SKM-1 (cell line): ENCODE measurements at regions not wholly inside any gene's neighbourhood (a gene's known extent, or its start where the extent isn't known, plus 50 kb on each side); places are given as distances from the start of the nearest gene placed in this dataset.
"Not testable (repeated sequence)": the region's sequence is repeated elsewhere in the genome, so short reads cannot be mapped to it uniquely, and the experiment has no call there.

Source experiments
- DNase-seq: peaks from one replicate; lab custom pipeline; 2025; ENCODE audit not compliant: unreplicated experiment; lab: John Stamatoyannopoulos, UW

DNA sequence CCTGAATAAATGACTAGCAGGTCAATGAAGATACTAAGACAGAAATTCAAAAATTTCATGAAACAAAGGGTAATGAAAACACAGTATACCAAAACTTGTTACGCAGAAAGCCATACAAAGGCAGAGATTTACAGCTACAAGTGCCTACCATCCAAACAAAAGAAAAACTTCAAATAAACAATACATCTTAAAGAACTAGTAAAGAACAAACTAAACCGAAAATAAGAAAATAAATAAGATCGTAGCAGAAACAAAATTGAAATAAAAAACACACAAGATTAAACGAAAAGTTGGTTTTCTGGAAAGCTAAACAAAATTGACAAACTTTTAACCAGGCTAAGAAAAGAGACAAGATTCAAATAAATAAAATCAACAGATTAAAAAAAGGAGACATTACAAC is 51.5 kb downstream of the VPREB1 start:
- not testable (repeated sequence) for DNase-seq

DNA sequence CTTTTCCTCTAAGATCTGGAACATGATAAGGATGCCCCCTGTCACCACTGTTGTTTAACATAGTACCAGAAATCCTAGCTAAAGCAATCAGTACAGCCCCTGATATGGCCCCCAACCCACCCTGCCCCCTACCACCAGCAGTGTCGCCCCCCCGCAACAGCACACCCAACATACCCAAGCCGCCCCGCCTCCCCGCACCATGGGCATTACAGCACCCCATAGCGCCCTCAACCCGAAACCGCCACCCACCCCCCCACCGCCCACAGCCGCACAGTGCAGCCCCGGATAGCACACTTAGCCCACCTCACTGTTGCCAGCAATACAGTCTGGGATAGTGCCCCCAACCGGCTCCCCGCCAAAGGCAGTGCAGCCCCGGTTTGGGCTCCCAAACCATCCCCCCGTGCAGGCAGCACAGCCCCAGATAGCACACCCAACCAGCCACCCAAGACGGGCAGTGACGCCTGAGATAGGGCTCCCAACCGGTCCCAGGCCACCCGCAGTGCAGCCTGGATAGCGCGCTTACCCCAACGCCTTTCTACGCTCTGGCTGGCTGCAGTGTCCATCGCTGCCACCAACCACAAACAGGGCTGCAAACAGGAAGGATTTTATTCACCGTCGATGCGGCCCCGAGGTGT is 52.7 kb downstream of the VPREB1 start:
- DNase-seq, result not testable (repeated sequence)

DNA sequence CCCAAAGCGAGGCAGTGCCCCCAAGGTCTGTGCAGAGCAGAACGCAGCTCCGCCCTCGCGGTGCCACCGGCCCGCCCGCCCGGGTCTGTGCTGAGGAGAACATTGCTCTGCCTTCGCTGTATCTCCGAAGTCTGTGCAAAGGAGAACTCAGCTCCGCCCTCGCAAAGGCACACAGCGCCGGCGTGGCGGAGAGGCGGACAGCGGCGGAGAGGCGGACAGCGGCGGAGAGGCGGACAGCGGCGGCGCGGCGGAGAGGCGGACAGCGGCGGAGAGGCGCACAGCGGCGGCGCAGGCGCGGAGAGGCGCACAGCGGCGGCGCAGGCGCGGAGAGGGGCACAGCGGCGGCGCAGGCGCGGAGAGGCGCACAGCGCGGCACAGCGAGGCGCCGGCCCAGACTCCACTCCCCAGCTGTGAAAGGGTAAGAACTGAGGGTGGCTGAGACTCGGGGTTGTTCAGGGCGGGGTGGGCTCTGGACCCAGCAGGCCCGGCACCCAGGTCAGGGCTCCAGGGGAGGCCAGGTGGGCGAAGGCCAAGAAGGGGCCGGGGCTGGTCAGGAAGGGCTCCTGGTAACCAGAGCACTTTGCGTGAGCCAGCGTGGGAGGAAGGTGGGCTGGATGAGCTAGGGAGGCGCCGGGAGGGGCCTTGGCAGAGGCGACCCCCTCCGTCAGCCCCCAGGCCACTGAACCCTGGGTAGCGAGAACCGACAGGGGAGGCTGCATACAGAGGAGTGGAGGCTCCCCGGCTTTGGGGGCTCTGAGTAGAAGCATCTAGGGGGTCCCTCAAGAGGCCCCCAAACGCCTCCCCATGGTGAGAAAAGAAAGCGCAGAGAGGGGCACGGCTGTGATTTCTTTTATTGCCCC is 53.4 kb downstream of the VPREB1 start:
- DNase-seq, result not testable (repeated sequence)

DNA sequence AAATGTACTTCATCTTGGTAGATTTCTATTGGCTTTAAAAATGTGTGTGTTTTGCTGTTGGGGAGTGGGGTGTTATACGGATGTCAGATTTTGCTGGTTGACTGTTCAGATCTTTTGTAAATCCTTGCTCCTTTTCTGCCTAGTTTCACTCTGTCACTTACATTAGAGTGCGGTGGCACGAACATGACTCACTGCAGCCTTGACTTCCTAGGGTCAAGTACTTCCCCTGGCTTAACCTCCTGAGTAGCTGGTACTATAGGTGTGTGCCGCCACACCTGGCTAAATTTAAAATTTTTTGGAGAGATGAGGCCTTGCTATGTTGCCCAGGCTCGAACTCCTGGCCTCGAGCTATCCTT is 54.0 kb downstream of the VPREB1 start:
- DNase-seq, result not testable (repeated sequence)

DNA sequence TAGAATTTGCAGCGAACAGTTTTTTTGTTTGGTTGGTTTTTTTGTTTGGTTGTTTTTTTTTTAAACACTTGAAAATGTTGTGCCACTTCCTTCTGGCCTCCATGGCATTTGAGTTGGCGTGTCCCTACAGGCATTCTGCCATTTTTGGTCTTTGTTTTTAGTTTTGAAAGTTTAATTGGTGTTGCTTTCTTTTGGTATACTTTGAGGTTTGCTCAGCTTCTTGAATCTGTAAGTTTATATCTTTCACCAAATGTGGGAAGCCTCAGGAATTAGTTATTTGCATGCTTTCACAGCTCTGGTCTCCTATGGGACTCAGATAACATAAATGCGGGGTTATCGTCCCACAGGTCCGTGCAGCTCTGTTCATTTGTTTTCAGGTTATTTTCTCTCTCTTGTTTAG is 55.9 kb downstream of the VPREB1 start:
- DNase-seq, result not testable (repeated sequence)

DNA sequence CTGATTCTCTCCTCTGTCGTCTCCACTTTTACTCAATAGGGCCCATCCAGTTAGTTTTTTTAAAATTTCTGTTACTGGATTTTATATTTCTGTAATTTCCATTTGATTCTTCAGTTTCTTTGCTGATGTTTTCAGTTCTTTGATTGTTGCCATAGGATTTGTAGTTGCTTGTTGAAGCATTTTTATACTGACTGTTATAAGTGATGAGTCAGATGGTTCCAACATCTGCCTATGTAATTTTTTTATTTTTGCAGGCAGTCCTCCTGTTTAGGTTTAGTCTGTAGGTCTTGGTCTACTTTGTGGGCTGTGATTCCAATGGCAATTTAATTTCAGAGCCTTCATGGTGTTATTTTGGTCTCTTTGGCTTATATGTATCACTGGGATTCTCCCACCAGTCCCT is 56.4 kb downstream of the VPREB1 start:
- DNase-seq, result not testable (repeated sequence)

DNA sequence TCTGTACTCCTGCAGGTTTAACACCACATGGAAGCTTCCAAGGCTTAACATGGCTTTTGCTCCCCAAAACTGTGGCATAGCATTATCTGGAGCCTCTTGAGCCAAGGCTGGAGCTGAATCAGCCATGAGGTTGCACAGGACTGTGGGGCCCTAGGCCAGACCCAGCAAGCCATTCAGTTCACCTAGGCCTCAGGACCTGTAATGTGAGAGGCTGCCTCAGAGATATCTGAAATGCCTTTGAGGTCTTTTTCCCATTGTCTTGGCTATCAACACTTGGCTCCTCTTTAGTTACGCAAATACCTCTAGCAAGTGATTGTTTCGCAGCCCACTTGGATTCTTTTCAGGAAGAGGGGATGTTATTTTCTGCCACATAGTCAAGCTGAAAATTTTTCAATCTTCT is 72.0 kb downstream of the VPREB1 start:
- DNase-seq, result no peak

DNA sequence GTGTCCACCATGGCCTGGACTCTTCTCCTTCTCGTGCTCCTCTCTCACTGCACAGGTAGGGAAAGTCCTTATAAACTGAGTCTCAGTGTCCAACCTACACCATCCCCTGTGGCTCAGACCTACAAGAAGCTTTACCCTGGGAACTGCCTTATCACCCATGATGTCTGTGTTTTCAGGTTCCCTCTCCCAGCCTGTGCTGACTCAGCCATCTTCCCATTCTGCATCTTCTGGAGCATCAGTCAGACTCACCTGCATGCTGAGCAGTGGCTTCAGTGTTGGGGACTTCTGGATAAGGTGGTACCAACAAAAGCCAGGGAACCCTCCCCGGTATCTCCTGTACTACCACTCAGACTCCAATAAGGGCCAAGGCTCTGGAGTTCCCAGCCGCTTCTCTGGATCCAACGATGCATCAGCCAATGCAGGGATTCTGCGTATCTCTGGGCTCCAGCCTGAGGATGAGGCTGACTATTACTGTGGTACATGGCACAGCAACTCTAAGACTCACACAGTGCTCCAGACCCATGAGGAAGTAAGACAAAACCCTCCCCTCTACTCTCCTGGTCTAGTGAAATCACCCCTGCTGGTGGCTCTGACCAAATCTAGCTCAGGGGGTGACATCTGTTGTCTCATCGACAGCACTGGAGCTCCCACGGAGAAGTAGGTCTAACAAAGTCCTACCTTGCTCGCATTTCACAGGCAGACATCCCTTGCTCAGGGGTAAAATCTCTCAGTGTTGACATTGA is 74.3 kb downstream of the VPREB1 start:
- DNase-seq, result no peak

DNA sequence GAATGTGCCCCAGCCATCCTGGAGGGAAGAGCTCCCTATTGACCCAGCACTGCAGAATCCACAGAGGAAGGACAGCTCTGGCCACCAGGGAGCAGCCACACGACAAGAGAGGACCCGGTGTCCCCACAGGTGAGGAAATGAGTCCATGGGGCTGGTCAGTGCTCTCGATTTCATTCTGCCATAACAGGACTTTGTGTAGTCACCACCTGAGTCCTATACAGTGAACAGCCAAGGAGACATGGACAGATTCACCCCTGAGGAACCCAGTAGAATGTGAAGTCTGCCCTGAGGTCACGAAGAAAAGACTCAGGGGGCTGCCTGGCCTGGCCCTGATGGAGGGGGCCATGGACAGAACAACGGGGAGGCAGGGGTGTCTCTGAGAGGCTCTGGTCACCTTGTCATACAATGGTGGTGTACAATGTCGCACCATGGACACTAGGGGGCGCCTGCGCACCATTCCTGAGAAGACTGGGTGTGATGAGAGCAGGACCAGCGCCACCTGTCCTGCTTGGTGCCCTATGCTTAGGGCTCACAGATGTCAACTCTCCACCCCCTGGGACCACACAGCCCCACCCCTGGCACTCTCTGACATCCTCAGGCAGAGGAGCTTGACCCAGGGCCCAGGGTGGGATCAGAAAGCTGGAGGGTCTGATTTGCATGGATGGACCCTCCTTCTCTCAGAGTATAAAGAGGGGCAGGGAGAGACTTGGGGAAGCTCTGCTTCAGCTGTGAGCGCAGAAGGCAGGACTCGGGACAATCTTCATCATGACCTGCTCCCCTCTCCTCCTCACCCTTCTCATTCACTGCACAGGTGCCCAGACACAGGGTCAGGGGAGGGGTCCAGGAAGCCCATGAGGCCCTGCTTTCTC is 77.4 kb downstream of the VPREB1 start:
- peak; percentile 42 for DNase-seq

DNA sequence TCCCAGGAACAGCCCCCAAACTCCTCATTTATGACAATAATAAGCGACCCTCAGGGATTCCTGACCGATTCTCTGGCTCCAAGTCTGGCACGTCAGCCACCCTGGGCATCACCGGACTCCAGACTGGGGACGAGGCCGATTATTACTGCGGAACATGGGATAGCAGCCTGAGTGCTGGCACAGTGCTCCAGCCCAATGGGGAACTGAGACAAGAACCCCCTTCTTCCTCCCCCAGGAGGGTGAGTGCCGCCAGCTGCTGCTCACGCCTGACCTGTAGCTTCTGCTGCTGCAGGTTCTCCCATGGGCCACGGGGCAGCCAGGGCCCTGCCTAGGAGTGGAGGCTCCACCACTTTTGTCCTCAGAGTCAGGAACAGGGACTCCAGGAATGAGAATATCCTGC is 78.2 kb downstream of the VPREB1 start:
- no peak for DNase-seq

DNA sequence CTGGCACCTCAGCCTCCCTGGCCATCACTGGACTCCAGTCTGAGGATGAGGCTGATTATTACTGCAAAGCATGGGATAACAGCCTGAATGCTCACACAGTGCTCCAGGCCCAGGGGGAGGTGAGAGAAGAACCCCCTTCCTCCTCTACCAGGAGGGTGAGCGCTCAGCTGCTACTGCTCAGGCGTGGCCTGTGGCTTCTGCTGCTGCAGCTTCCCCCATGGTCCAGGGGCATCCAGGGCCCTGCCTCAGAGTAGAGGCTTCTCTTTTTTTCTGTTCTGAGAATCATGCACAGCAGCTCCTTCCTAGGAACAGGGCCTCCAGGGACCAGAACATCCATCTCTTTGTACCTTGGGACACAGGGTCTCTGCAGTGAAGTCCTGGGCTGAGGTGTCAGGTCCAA is 83.1 kb downstream of the VPREB1 start:
- DNase-seq, result no peak

DNA sequence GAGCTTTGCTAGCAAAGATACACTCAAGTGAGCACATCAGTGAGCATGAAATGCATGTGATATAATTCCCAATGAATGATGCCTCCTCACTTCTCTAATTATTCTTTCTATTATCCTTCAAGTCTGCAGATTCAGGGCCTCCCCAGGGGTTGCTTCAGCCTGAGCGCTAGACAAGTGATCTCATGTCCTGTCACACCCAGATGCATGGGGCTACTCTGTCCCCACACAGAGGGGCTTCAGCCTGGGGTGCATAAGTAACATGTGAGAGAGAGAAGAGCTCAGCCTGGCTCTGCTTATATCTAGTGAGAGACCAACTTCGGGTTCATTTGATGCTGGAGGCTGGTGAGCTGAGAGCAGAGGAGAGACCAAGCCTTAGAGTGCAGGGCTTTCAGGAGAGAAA is 85.2 kb downstream of the VPREB1 start:
- DNase-seq, result no peak

DNA sequence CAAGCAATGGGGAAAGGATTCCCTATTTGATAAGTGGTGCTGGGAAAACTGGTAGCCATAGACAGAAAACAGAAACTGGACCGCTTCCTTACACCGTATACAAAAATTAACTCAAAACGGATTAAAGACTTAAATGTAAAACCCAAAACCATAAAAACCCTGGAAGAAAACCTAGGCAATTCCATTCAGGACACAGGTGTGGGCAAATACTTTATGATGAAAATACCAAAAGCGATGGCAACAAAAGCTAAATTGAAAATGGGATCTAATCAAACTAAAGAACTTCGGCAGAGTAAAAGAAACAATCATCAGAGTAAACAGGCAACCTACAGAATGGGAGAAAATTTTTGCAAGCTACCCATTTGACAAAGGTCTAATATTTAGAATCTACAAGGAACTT is 91.1 kb downstream of the VPREB1 start:
- DNase-seq, result not testable (repeated sequence)

DNA sequence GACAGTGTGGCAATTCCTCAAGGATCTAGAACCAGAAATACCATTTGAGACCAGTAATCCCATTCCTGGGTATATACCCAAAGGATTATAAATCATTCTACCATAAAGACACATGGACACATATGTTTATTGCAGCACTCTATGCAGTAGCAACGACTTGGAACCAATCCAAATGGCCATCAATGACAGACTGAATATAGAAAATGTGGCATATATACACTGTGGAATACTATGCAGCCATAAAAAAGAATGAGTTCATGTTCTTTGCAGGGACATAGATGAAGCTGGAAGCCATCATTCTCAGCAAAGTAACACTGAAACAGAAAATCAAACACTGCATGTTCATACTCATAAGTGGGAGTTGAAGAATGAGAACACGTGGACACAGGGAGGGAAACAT is 91.7 kb downstream of the VPREB1 start:
- not testable (repeated sequence) for DNase-seq

DNA sequence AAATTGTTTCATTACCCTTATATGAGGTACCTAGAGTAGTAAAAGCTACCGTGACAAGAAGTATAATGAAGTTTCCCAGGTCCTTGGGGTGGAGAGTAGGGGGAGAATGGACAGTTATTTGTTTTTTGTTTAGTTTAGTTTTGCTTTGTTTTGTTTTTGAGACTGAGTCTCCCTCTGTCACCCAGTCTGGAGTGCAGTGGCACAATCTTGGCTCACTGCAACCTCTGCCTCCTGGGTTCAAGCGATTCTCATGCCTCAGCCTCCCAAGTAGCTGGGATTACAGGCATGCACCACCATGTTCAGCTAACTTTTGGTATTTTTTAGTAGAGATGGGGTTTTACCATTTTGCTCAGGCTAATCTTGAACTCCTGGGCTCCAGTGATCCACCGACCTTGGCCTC is 94.2 kb downstream of the VPREB1 start:
- not testable (repeated sequence) for DNase-seq

DNA sequence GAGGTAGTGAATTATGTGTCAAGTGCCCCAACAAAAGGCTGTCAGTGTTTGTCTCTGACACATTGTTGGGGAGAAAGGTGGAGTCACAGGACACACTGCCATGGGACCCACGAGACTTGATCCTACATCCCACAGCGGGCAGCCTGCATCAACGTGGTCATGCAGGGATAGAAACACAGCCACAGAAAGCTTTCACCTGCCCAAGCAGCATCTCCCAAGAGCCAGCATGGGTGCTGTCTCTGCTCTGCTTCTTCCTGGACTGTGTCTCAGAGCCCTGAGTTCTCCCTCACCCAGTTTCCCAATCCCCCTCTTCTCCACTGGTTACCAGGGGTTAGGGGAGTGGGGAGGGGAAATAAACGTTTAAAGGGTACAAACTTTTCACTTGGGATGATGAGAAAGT is 97.2 kb downstream of the VPREB1 start:
- DNase-seq, result no peak

DNA sequence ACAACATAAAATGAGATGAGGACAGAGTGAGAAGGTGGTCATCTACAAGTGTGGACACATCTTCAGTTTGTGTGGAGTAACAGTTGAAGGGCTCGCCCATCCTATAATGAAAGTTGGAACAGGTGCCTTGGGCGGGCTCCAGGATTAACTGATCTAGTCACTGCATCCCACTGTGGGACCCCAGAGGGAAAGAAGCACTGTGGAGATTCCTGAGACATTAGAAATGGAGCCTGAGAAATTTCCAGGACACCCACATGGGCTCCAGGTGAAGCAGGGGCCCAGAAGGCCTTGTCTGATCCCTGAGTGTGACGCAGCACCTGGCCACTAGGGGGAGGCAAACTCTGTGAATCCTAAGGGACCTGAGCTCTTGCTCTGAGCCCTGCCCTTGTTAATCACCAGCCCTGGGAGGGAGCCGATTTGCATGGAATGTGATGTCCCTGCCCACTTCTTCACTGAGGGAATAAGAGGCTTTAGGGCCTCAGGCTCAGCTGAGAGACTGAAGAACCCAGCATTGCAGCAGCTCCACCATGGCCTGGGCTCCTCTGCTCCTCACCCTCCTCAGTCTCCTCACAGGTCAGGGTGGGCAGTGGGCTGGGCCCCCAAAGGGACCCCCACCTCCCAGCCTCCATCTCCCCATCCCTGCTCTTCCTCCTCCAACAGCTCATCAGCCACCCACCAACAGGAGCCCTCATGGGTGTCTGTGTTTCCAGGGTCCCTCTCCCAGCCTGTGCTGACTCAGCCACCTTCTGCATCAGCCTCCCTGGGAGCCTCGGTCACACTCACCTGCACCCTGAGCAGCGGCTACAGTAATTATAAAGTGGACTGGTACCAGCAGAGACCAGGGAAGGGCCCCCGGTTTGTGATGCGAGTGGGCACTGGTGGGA is 98.4 kb downstream of the VPREB1 start:
- DNase-seq, result no peak

DNA sequence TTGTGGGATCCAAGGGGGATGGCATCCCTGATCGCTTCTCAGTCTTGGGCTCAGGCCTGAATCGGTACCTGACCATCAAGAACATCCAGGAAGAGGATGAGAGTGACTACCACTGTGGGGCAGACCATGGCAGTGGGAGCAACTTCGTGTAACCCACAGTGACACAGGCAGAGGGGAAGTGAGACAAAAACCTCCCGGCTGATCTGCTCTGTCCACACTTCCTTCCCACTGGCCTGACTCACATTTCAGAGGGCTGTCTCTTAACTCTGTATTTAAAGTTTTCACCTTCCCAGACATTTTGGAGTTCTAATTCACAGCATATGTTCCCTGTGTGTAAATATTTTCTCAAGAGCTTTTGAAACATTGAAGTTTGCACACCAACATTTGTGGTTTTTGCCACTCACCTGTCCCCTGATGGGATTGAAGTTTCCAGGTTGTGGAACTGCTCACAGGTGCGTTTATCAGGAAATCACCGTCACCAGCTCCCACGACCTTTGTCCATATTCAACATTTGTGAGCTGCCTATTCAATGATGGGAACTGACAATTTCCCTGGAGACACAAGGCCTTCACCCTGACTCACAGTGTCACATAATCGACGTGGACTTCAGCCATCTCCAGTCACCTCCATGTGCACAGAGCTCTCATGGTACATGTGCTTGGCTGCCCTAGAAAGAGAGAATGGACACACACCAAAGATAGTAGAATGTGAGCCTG is 99.2 kb downstream of the VPREB1 start:
- DNase-seq, result peak; percentile 23

DNA sequence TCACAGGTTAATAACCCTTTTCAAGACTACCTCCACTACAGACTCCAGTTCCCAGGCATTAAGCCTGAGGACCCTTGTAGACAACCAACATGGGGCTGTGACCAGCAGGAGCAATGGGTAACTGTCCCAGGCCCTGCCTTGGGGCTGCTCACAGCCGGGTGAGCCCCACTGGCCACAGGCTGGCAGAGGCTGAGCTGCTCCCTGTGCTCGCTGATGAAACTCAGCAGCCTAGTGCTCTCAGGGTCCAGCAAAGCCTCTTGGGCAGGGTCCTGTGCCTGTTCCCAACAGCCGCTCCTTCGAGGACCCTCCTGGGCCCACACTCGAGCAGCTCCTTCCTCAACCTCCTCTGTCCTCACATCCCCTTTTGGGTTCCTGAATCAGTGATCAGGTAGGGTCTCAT is 99.8 kb downstream of the VPREB1 start:
- no peak for DNase-seq
